Suprapubic skin (tissue), 4 donors: ENCODE measurements at regions not wholly inside any gene's neighbourhood (a gene's known extent, or its start where the extent isn't known, plus 50 kb on each side); places are given as distances from the start of the nearest gene placed in this dataset.

Experiments
- DNase-seq, 2 donors: peaks; one replicate each; pipeline ENCODE4 v3.0.0-alpha.2; 2019; ENCODE audit warnings: low spot score in 2 of 2
- H3K27ac ChIP-seq: fragments of 200-600 bp; sonication (generic); one replicate; pipeline ENCODE4 v1.5.1; 2019
- H3K27me3 ChIP-seq: fragments of 200-600 bp; sonication (generic); one replicate; pipeline ENCODE4 v1.5.1; 2019
- H3K36me3 ChIP-seq: fragments of 200-600 bp; sonication (generic); one replicate; pipeline ENCODE4 v1.5.1; 2019
- H3K4me1 ChIP-seq: fragments of 200-600 bp; sonication (generic); one replicate; pipeline ENCODE4 v1.5.1; 2019
- H3K4me3 ChIP-seq: fragments of 200-600 bp; sonication (generic); one replicate; pipeline ENCODE4 v1.5.1; 2019; ENCODE audit warnings: mild to moderate bottlenecking
- H3K9me3 ChIP-seq: fragments of 200-600 bp; sonication (generic); one replicate; pipeline ENCODE4 v1.5.1; 2019
- EP300 ChIP-seq: sonication (generic); formaldehyde crosslinking; IDR thresholded peaks from one replicate; pipeline ENCODE4 v1.6.1; 2017; ENCODE audit warnings: antibody characterized with exemption
- POLR2A ChIP-seq, 2 donors: fragments of 450-650 bp; IDR thresholded peaks; one replicate each; pipeline ENCODE4 v1.6.1; 2017; ENCODE audit warnings: antibody characterized with exemption in 2 of 2, mild to moderate bottlenecking in 2 of 2, moderate library complexity in 2 of 2
- POLR2AphosphoS5 ChIP-seq, 3 donors: sonication (generic); formaldehyde crosslinking; IDR thresholded peaks; one replicate each; pipeline ENCODE4 v1.6.1; 2017; ENCODE audit warnings: antibody characterized with exemption in 3 of 3
- WGBS: methylation state at CpG from one replicate; pipeline ENCODE4 v1.1.5; 2018; 5-methylcytosine and 5-hydroxymethylcytosine counted together
- TF ChIP-seq, protein P1 (sequence below), 2 donors: fragments of 200-600 bp in 1 of 2; fragments of 450-650 bp in 1 of 2; sonication (generic) in 1 of 2; IDR thresholded peaks; one replicate each; pipeline ENCODE4 v1.5.1; 2016 to 2019; ENCODE audit warnings: antibody characterized with exemption in 2 of 2, mild to moderate bottlenecking in 1 of 2, moderate library complexity in 1 of 2

DNA sequence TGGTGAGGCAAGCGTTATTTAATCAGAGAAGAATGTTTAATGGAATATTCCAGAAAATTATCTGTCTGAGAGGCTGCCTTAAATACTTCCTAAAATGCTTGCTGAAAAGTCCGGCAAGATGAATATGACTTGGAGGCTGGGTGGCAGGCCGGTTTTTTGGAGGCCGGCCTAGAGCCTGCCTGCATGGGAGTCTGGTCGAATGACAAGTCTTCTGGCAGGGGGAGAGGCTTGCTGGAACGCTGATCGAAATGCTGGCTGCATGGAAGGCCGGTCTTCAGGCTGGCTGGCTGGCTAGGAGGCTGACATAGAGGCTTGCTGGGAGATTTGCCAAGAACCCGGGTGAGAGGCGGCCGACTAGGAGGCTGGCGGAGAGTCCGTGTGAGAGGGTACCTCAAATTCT, 135.7 kb downstream of the OR13A1 start:
- Histone ChIP-seq H3K4me1 (no peaks in the 10 kb centered on the region), H3K27ac (no peak overlapping the region), H3K27me3 (no peaks in the 10 kb centered on the region), H3K4me3 (no peak overlapping the region), H3K36me3 (no peaks in the 10 kb centered on the region), H3K9me3 (no peaks in the 10 kb centered on the region)
- TF ChIP-seq, protein P1, sequence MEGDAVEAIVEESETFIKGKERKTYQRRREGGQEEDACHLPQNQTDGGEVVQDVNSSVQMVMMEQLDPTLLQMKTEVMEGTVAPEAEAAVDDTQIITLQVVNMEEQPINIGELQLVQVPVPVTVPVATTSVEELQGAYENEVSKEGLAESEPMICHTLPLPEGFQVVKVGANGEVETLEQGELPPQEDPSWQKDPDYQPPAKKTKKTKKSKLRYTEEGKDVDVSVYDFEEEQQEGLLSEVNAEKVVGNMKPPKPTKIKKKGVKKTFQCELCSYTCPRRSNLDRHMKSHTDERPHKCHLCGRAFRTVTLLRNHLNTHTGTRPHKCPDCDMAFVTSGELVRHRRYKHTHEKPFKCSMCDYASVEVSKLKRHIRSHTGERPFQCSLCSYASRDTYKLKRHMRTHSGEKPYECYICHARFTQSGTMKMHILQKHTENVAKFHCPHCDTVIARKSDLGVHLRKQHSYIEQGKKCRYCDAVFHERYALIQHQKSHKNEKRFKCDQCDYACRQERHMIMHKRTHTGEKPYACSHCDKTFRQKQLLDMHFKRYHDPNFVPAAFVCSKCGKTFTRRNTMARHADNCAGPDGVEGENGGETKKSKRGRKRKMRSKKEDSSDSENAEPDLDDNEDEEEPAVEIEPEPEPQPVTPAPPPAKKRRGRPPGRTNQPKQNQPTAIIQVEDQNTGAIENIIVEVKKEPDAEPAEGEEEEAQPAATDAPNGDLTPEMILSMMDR (IDR thresholded peaks at IDR 0.05): no peak
- TF ChIP-seq POLR2A (IDR thresholded peaks at IDR 0.05) (no peak), EP300 (no peak), POLR2AphosphoS5 (IDR thresholded peaks at IDR 0.05) (no peak)
- 80% methylated on average over 13 of the region's 13 CpGs for WGBS
- peak in 1 of 2 donors; percentile 62 for DNase-seq

DNA sequence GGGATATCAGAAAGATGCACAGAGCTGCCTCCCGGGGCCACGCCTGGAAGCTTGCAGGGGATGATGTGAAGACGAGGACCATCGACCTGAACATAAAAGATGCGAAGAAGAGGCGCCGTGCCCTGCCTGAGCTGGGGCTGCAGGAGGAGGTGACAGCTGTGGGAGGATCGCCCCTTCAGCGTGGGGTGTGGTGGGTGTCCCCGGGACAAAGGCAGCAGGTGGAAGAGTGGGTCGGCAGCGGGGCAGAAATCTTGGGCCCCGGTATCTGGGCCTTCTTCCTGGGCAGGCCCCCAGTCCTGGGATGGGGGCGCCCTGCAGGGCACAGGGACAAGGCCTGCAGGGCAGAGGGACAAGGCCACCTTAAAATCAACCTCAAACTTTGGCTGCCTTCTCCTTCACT, 134.9 kb downstream of the OR13A1 start:
- no peak overlapping the region for H3K4me3 ChIP-seq
- H3K9me3 ChIP-seq: no peaks in the 10 kb centered on the region
- peak in 1 of 2 donors; percentile 70 for DNase-seq
- no peaks in the 10 kb centered on the region for H3K4me1 ChIP-seq
- no peaks in the 10 kb centered on the region for H3K27me3 ChIP-seq
- WGBS: 87% methylated on average over 12 of the region's 14 CpGs
- H3K36me3 ChIP-seq: no peaks in the 10 kb centered on the region
- no peak overlapping the region for H3K27ac ChIP-seq
- TF ChIP-seq POLR2AphosphoS5 (IDR thresholded peaks at IDR 0.05) (no peak), POLR2A (IDR thresholded peaks at IDR 0.05) (no peak), EP300 (no peak)
- TF ChIP-seq, protein P1 (IDR thresholded peaks at IDR 0.05): no peak

DNA sequence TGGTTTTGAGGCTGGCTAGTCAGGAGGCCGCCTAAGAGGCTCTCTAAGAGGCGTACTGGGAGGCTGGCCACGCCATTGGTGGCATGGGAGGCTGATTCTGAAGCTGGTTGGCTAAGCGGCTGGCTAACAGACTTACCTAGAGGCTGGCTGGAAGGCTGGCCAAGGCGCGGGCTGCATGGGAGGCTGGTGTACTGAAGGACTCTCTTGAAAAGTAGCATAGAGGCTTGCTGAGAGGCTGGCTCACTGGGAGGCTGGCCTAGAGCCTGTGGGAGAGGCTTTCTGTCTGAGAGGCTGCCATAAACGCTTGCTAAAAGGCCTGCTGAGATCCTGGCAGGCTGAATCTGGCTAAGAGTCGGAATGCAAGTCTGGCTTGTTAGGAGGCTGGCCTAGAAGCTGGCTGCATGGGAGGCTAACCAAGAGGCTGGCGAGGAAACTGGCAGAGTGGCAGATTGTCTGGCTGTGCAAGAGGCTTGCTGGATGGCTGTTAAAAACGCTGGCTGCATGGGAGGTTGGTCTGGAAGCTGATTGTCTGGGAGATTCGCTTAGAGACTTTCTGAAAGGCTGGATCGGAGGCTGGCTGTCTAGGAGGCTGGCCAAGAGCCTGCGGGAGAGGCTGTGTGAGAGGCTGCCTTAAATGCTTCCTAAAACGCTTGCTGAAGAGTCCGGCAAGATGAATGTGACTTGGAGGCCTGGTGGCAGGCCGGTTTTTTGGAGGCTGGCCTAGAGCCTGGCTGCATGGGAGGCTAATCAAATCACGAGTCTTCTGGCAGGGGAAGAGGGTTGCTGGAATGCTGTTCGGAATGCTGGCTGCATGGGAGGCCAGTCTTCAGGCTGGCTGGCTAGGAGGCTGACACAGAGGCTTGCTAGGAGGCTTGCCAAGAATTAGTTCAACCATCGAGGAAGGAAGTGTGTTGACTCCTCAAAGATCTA, 134.2 kb downstream of the OR13A1 start:
- Histone ChIP-seq H3K4me3 (no peak overlapping the region), H3K27me3 (no peaks in the 10 kb centered on the region), H3K27ac (no peak overlapping the region), H3K4me1 (no peaks in the 10 kb centered on the region), H3K36me3 (no peaks in the 10 kb centered on the region), H3K9me3 (no peaks in the 10 kb centered on the region)
- TF ChIP-seq EP300 (no peak), POLR2A (IDR thresholded peaks at IDR 0.05) (no peak), POLR2AphosphoS5 (IDR thresholded peaks at IDR 0.05) (no peak)
- TF ChIP-seq, protein P1 (IDR thresholded peaks at IDR 0.05): no peak
- WGBS: 72% methylated on average over 15 of the region's 19 CpGs
- peak; percentile 60 to 73 for DNase-seq

DNA sequence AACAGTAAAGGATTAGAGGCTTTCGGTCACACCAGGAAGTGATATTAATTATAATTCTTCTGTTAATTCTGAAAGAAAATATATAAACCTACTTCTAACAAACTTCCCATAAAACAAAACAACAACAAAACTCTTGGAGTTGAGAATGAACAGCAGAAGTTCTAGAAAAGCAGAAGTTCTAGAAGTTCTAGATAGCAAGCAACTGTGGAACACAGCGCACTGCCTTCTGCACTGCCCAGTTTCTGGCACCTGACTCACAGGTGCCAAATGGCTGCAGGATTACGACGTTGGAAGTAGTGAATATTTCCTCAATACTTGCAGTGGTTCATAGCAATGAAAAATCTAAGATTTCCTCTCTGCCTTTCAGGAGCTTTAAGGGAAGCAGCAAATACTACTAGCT, 132.2 kb downstream of the OR13A1 start:
- Histone ChIP-seq H3K4me3 (no peak overlapping the region), H3K4me1 (no peaks in the 10 kb centered on the region), H3K9me3 (no peaks in the 10 kb centered on the region), H3K36me3 (no peaks in the 10 kb centered on the region), H3K27me3 (no peaks in the 10 kb centered on the region), H3K27ac (no peak overlapping the region)
- TF ChIP-seq POLR2A (IDR thresholded peaks at IDR 0.05) (no peak), EP300 (no peak), POLR2AphosphoS5 (IDR thresholded peaks at IDR 0.05) (no peak)
- TF ChIP-seq, protein P1 (IDR thresholded peaks at IDR 0.05): no peak
- 88% methylated on average over 4 of the region's 4 CpGs for WGBS
- no peak for DNase-seq

DNA sequence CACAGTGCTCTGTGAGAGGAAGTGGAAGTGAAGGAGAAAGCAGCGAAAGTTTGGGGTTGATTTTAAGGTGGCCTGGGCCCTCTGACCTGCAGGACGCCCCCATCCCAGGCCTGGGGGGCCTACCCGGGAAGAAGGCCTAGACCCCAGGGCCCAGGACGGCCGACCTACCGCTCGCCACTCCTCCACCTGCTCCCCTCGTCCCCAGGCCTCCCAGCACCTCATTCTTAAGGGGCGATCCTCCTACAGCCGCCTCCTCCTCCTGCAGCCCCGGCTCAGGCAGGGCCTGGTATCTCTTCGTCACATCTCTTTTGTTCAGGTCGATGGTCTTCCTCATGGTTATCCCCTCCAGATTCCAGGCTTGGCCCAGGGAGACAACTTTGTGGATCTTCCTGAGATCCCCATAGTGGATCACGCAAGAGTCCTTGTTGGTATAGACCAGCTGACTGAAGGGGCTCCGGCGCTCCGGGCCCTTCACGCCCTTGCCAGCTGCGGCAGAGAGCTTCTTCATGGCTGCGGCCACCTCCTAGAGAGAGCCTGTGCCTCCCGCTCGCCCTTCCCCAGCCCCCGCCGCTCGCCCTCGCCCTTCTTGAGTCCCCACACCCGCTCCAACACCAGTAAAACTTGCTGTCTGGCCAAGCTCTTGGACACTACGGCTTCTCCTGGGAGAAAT, 117.5 kb downstream of the OR13A1 start:
- Histone ChIP-seq H3K27ac (no peak overlapping the region), H3K36me3 (no peaks in the 10 kb centered on the region), H3K4me3 (no peak overlapping the region), H3K27me3 (peaks cover 22% of the 10 kb centered on the region), H3K9me3 (no peaks in the 10 kb centered on the region), H3K4me1 (no peaks in the 10 kb centered on the region)
- WGBS: 89% methylated on average over 27 of the region's 28 CpGs
- DNase-seq: no peak
- TF ChIP-seq POLR2AphosphoS5 (IDR thresholded peaks at IDR 0.05) (no peak), EP300 (no peak), POLR2A (IDR thresholded peaks at IDR 0.05) (no peak)
- TF ChIP-seq, protein P1 (IDR thresholded peaks at IDR 0.05): no peak
